HepG2 (cell line): ENCODE measurements at regions not wholly inside any gene's neighbourhood (a gene's known extent, or its start where the extent isn't known, plus 50 kb on each side); places are given as distances from the start of the nearest gene placed in this dataset.

Experiments used
- ATAC-seq: fragments of 200-7000 bp; cut with Tn5 transposase; 3 replicates; pipeline ENCODE4 v1.9.1; 2020; ENCODE audit warnings: mild to moderate bottlenecking, moderate library complexity
- BruUV-seq: library from RNA; stranded (reverse); fragments of 400-500 nt; replicated peaks from 2 replicates; lab custom pipeline; 2021; lab: Mats Ljungman, UMichigan
- CTCF ChIA-PET: fragments of 300-600 bp; formaldehyde crosslinking; extraction: SDS; loops from one replicate; lab custom pipeline; 2021; ENCODE audit warnings: low total read pairs, inconsistent platforms, low intra/inter-chr PET ratio; lab: Yijun Ruan, JAX
- POLR2A ChIA-PET: fragments of 350-600 bp; sonication (Branson Sonifier 250); formaldehyde crosslinking; loops from one replicate; lab custom pipeline; 2020; ENCODE audit warnings: antibody characterized with exemption, inconsistent platforms; lab: Yijun Ruan, JAX
- DNase-seq: peaks from one replicate; pipeline ENCODE4 v3.0.0-alpha.2; 2015; ENCODE audit warnings: low spot score
- FAIRE-seq: peaks from 3 replicates; lab custom pipeline; 2011; peaks lifted over from hg19 to GRCh38; lab: Jason Lieb, UNC
- H2AFZ ChIP-seq: one replicate; pipeline ENCODE4 v1.6.1; 2011; ENCODE audit warnings: low read length, inconsistent platforms
- H3K27ac ChIP-seq: fragments of 300-600 bp; 3 replicates; pipeline ENCODE4 v1.8.0; 2011; ENCODE audit warnings: mixed run types, mild to moderate bottlenecking, mixed read lengths, low read length, inconsistent platforms; ENCODE audit not compliant: insufficient read depth; ENCODE audit errors: extremely low read length
- H3K27me3 ChIP-seq, 2 experiments: fragments of 200-600 bp in 1 of 2; 2 replicates in 1 of 2; 3 replicates in 1 of 2; pipeline versions ENCODE4 v1.6.0 to v1.8.0; 2011; ENCODE audit warnings: low read length in 2 of 2, mild to moderate bottlenecking in 2 of 2, moderate library complexity in 2 of 2, inconsistent platforms in 1 of 2; ENCODE audit not compliant: insufficient read depth in 2 of 2, control insufficient read depth in 1 of 2
- H3K36me3 ChIP-seq, 2 experiments: fragments of 200-600 bp in 1 of 2; replicated peaks in 1 of 2; 2 replicates in 1 of 2; 3 replicates in 1 of 2; pipeline versions ENCODE4 v1.5.1 to v1.8.0; 2011; ENCODE audit warnings: low read length in 2 of 2, inconsistent platforms in 1 of 2; ENCODE audit not compliant: insufficient read depth in 2 of 2, control insufficient read depth in 1 of 2
- H3K4me1 ChIP-seq: 2 replicates; pipeline ENCODE4 v1.5.1; 2012; ENCODE audit warnings: low read length, inconsistent platforms; ENCODE audit not compliant: insufficient read depth
- H3K4me2 ChIP-seq: 2 replicates; pipeline ENCODE4 v1.6.0; 2011; ENCODE audit warnings: low read depth, low read length, inconsistent platforms
- H3K4me3 ChIP-seq, 3 experiments: fragments of 200-600 bp in 1 of 3; sonication (generic), shearing (Covaris generic) in 1 of 3; replicated peaks in 1 of 3; 2 replicates each; pipeline ENCODE4 v1.5.1; 2011 to 2016; ENCODE audit warnings: low read length in 3 of 3, inconsistent platforms in 2 of 3, low read depth in 2 of 3, mild to moderate bottlenecking in 2 of 3, control low read depth in 1 of 3, mixed read lengths in 1 of 3; ENCODE audit not compliant: insufficient read depth in 1 of 3
- H3K79me2 ChIP-seq: one replicate; pipeline ENCODE4 v1.6.1; 2011; ENCODE audit warnings: low read length, inconsistent platforms; ENCODE audit not compliant: insufficient read depth
- H3K9ac ChIP-seq: 2 replicates; pipeline ENCODE4 v1.6.0; 2011; ENCODE audit warnings: mild to moderate bottlenecking, low read depth, low read length, inconsistent platforms; ENCODE audit not compliant: insufficient read depth
- H3K9me3 ChIP-seq: 2 replicates; pipeline ENCODE4 v1.5.1; 2012; ENCODE audit warnings: mild to moderate bottlenecking, low read length
- H4K20me1 ChIP-seq: 2 replicates; pipeline ENCODE4 v1.6.0; 2011; ENCODE audit warnings: inconsistent platforms, mild to moderate bottlenecking, low read length, moderate library complexity; ENCODE audit not compliant: insufficient read depth
- ATAD3A ChIP-seq: sonication (generic); formaldehyde crosslinking; IDR thresholded peaks from 2 replicates; pipeline ENCODE4 v1.4.0; 2020; ENCODE audit warnings: missing genetic modification reagents
- ISL2 ChIP-seq: sonication (generic); formaldehyde crosslinking; IDR thresholded peaks from 2 replicates; pipeline ENCODE4 v1.5.0; 2020; ENCODE audit warnings: missing genetic modification reagents
- RFX5 ChIP-seq: IDR thresholded peaks from 2 replicates; pipeline ENCODE4 v1.6.1; 2011; ENCODE audit warnings: low read depth, low read length, improper control_type of control experiment
- SALL2 ChIP-seq: sonication (generic); formaldehyde crosslinking; IDR thresholded peaks from 2 replicates; pipeline ENCODE4 v1.8.1; 2023; ENCODE audit warnings: mild to moderate bottlenecking, missing genetic modification reagents, inconsistent platforms
- ZNF12 ChIP-seq: sonication (generic); formaldehyde crosslinking; IDR thresholded peaks from 2 replicates; pipeline ENCODE4 v1.5.0; 2020; ENCODE audit warnings: missing genetic modification reagents
- ZNF343 ChIP-seq: sonication (generic); formaldehyde crosslinking; IDR thresholded peaks from 2 replicates; pipeline ENCODE4 v1.4.0; 2020; ENCODE audit warnings: mild to moderate bottlenecking, missing genetic modification reagents
- ZNF556 ChIP-seq: sonication (generic); formaldehyde crosslinking; IDR thresholded peaks from 2 replicates; pipeline ENCODE4 v1.4.0; 2020; ENCODE audit warnings: mild to moderate bottlenecking, missing genetic modification reagents, borderline replicate concordance
- ZNF564 ChIP-seq: sonication (generic); formaldehyde crosslinking; IDR thresholded peaks from 2 replicates; pipeline ENCODE4 v1.8.1; 2023; ENCODE audit warnings: mild to moderate bottlenecking, missing genetic modification reagents
- in situ Hi-C: cut with HindIII; loops from 2 replicates; pipeline ENCODE4 v1.10.0; 2017; ENCODE audit warnings: low pct_unique_long_range_greater_than_20kb; ENCODE audit not compliant: extremely low pct_ligation_motif_present
- intact Hi-C: fragments of 100-400 bp; cut with micrococcal nuclease; formaldehyde crosslinking; loops from one replicate; pipeline ENCODE4 v1.10.0; 2022; ENCODE audit not compliant: unreplicated experiment
- TF ChIP-seq, protein P1 (sequence below): sonication (generic); formaldehyde crosslinking; IDR thresholded peaks from 2 replicates; pipeline ENCODE4 v1.4.0; 2020; ENCODE audit warnings: low read depth, mild to moderate bottlenecking, missing genetic modification reagents
- TF ChIP-seq, protein P2 (sequence below): sonication (generic); formaldehyde crosslinking; IDR thresholded peaks from 2 replicates; pipeline ENCODE4 v1.8.1; 2022; ENCODE audit warnings: mild to moderate bottlenecking, missing genetic modification reagents
- TF ChIP-seq, protein P3 (sequence below): sonication (generic); formaldehyde crosslinking; IDR thresholded peaks from 2 replicates; pipeline ENCODE4 v1.8.0; 2022; ENCODE audit warnings: low read depth, missing genetic modification reagents
- TF ChIP-seq, protein P4 (sequence below): sonication (generic); formaldehyde crosslinking; IDR thresholded peaks from 2 replicates; pipeline ENCODE4 v1.4.0; 2020; ENCODE audit warnings: missing genetic modification reagents

DNA sequence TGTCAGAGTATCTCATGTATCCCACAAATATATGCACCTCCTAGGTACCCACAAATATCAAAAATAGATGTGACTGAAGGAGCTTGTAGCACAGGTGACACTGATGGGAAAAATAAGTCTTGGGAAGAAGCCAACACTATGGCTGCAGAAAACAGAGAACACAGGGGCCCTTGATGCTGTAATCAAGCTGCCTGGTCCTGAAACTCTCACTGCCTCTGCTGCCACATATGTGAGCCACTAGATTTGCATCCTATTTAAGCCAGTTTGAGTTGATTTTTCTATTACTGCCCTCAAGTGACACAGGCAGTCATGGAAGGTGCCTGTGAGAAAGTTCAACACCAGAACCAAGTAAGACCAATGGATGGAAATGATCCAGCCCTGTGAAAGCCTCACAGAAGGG lies 720.8 kb downstream of the UQCRFS1 start:
- H3K79me2 ChIP-seq: no peaks in the 10 kb centered on the region
- H3K27me3 ChIP-seq: no peaks in the 10 kb centered on the region
- no peak for ATAC-seq
- no peak for FAIRE-seq
- no TSS peak for BruUV-seq
- intact Hi-C loops (no loop called here), in situ Hi-C loops (no loop called here)
- H3K36me3 ChIP-seq: no peaks in the 10 kb centered on the region
- H3K4me1 ChIP-seq: no peaks in the 10 kb centered on the region
- CTCF ChIA-PET: no interaction called here
- no peak for DNase-seq
- no peak overlapping the region for H3K27ac ChIP-seq
- peaks cover 80% of the 10 kb centered on the region for H3K9me3 ChIP-seq
- no peaks in the 10 kb centered on the region for H4K20me1 ChIP-seq
- no peak overlapping the region for H3K4me2 ChIP-seq
- POLR2A ChIA-PET: no interaction called here
- no peak overlapping the region for H2AFZ ChIP-seq
- H3K9ac ChIP-seq: no peak overlapping the region
- no peak for TF ChIP-seq ZNF343 (CRISPR knock-in tag)
- no peak for TF ChIP-seq ATAD3A (CRISPR knock-in tag)
- no peak for TF ChIP-seq SALL2 (CRISPR knock-in tag)
- TF ChIP-seq, protein P1, sequence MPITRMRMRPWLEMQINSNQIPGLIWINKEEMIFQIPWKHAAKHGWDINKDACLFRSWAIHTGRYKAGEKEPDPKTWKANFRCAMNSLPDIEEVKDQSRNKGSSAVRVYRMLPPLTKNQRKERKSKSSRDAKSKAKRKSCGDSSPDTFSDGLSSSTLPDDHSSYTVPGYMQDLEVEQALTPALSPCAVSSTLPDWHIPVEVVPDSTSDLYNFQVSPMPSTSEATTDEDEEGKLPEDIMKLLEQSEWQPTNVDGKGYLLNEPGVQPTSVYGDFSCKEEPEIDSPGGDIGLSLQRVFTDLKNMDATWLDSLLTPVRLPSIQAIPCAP (CRISPR knock-in tag): no peak
- TF ChIP-seq, protein P2, sequence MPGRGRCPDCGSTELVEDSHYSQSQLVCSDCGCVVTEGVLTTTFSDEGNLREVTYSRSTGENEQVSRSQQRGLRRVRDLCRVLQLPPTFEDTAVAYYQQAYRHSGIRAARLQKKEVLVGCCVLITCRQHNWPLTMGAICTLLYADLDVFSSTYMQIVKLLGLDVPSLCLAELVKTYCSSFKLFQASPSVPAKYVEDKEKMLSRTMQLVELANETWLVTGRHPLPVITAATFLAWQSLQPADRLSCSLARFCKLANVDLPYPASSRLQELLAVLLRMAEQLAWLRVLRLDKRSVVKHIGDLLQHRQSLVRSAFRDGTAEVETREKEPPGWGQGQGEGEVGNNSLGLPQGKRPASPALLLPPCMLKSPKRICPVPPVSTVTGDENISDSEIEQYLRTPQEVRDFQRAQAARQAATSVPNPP (CRISPR knock-in tag): no peak
- TF ChIP-seq ZNF12 (CRISPR knock-in tag): no peak
- TF ChIP-seq, protein P3, sequence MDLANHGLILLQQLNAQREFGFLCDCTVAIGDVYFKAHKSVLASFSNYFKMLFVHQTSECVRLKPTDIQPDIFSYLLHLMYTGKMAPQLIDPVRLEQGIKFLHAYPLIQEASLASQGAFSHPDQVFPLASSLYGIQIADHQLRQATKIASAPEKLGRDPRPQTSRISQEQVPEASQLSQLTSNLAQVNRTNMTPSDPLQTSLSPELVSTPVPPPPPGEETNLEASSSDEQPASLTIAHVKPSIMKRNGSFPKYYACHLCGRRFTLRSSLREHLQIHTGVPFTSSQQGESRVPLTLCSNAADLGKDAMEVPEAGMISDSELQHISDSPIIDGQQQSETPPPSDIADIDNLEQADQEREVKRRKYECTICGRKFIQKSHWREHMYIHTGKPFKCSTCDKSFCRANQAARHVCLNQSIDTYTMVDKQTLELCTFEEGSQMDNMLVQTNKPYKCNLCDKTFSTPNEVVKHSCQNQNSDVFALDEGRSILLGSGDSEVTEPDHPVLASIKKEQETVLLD (CRISPR knock-in tag): no peak
- no peak for TF ChIP-seq RFX5
- no peak for TF ChIP-seq ZNF564 (CRISPR knock-in tag)
- no peak for TF ChIP-seq ISL2 (CRISPR knock-in tag)
- TF ChIP-seq, protein P4, sequence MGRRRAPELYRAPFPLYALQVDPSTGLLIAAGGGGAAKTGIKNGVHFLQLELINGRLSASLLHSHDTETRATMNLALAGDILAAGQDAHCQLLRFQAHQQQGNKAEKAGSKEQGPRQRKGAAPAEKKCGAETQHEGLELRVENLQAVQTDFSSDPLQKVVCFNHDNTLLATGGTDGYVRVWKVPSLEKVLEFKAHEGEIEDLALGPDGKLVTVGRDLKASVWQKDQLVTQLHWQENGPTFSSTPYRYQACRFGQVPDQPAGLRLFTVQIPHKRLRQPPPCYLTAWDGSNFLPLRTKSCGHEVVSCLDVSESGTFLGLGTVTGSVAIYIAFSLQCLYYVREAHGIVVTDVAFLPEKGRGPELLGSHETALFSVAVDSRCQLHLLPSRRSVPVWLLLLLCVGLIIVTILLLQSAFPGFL (CRISPR knock-in tag): no peak
- TF ChIP-seq ZNF556: no peak
- TF ChIP-seq, all 625 proteins: peak for 0
- H3K4me3 ChIP-seq: no peak overlapping the region
